ENCODE measurements at regions not wholly inside any gene's neighbourhood (a gene's known extent, or its start where the extent isn't known, plus 50 kb on each side); places are given as distances from the start of the nearest gene placed in this dataset.

GRCh38 chr2:8355102-8355859 is 326.6 kb upstream of the ID2 start:
- TF ChIP-seq CTCF (IDR thresholded peaks at IDR 0.05) = no peak
- no peak for TF ChIP-seq POLR2A (IDR thresholded peaks at IDR 0.05)
